Activated CD4-positive, alpha-beta T cell treated with anti-CD3 and anti-CD28 coated beads for 36 hours (primary cell): ENCODE measurements at regions not wholly inside any gene's neighbourhood (a gene's known extent, or its start where the extent isn't known, plus 50 kb on each side); places are given as distances from the start of the nearest gene placed in this dataset.
"Not testable (repeated sequence)": the region's sequence is repeated elsewhere in the genome, so short reads cannot be mapped to it uniquely, and the experiment has no call there.

Source experiments
- ATAC-seq: fragments of 200-7000 bp; cut with Tn5 transposase; one replicate; pipeline ENCODE4 v1.10.0; 2021; ENCODE audit warnings: mild to moderate bottlenecking, moderate library complexity
- CTCF ChIA-PET: fragments of 350-600 bp; sonication (Branson Sonifier 250); formaldehyde crosslinking; loops from one replicate; lab custom pipeline; 2021; ENCODE audit warnings: antibody characterized with exemption; lab: Charles Lee
- POLR2A ChIA-PET: fragments of 350-600 bp; sonication (Branson Sonifier 250); formaldehyde crosslinking; loops from one replicate; lab custom pipeline; 2021; ENCODE audit warnings: antibody characterized with exemption, inconsistent platforms; lab: Charles Lee
- DNase-seq: peaks from one replicate; pipeline ENCODE4 v3.0.0-alpha.2; 2020
- H3K27ac Mint-ChIP-seq: one replicate; pipeline ENCODE4 v1.8.0; 2021; ENCODE audit warnings: mixed read lengths
- H3K27me3 Mint-ChIP-seq: one replicate; pipeline ENCODE4 v1.8.0; 2021; ENCODE audit warnings: mixed read lengths
- H3K36me3 Mint-ChIP-seq: one replicate; pipeline ENCODE4 v1.8.0; 2021; ENCODE audit warnings: low read depth, mixed read lengths
- H3K4me1 Mint-ChIP-seq: one replicate; pipeline ENCODE4 v1.8.0; 2021; ENCODE audit warnings: mixed read lengths
- H3K4me3 Mint-ChIP-seq: one replicate; pipeline ENCODE4 v1.8.0; 2021; ENCODE audit warnings: mild to moderate bottlenecking, moderate library complexity, mixed read lengths
- H3K9me3 Mint-ChIP-seq: one replicate; pipeline ENCODE4 v1.8.0; 2021; ENCODE audit warnings: low read depth, mixed read lengths
- intact Hi-C, 2 experiments: fragments of 100-400 bp; cut with DNase I in 1 of 2; cut with micrococcal nuclease in 1 of 2; formaldehyde crosslinking; loops; one replicate each; pipeline versions ENCODE4 v1.14.2 to v1.15.1; 2022 to 2024; cut with DNase I, micrococcal nuclease

GRCh38 chr11:39674024-39674423, 1785.4 kb downstream of the LRRC4C start:
- intact Hi-C loops = no loop called here
- Mint-ChIP-seq H3K9me3 (peaks cover 14% of the 10 kb centered on the region), H3K4me1 (no peaks in the 10 kb centered on the region), H3K27me3 (no peaks in the 10 kb centered on the region), H3K4me3 (no peak overlapping the region), H3K36me3 (no peaks in the 10 kb centered on the region), H3K27ac (no peak overlapping the region)
- ChIA-PET POLR2A (no interaction called here), CTCF (no interaction called here)
- no peak for DNase-seq
- ATAC-seq = no peak

DNA sequence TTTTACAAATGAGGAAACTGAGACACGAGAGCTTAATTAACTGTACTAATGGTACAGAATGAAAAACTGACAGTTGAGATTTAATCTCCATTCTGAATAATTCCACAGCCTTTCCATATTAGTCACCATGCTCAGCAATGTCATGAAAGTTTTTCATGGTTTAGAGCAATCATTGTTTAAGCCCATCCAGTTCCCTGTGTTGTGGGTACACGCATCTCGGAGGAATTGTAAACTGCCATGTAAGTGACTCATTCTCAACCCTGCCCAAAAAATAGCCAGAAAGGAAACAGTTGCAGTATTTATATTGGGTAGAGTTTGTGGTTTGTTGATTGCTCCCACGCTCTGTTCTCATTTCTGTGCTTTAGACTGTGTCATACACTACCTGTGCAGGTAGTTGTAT, 1790.8 kb downstream of the LRRC4C start:
- Mint-ChIP-seq H3K4me1 (no peaks in the 10 kb centered on the region), H3K4me3 (no peak overlapping the region), H3K27me3 (no peaks in the 10 kb centered on the region), H3K9me3 (peaks cover 17% of the 10 kb centered on the region), H3K36me3 (no peaks in the 10 kb centered on the region), H3K27ac (no peak overlapping the region)
- DNase-seq (no peak), ATAC-seq (no peak)
- intact Hi-C loops = no loop called here
- POLR2A ChIA-PET = no interaction called here
- CTCF ChIA-PET = no interaction called here

- H3K4me3 Mint-ChIP-seq = no peak overlapping the region
- intact Hi-C loops = no loop called here
- DNase-seq (no peak), ATAC-seq (no peak)
- H3K4me1 Mint-ChIP-seq = no peaks in the 10 kb centered on the region
- CTCF ChIA-PET = interaction anchor here (0.6 kb wide), 1 partner anchor 1059 kb away, joined by 3 read pairs; no protein-coding TSS in a partner anchor
- peaks cover 25% of the 10 kb centered on the region for H3K9me3 Mint-ChIP-seq
- POLR2A ChIA-PET = no interaction called here
- no peak overlapping the region for H3K27ac Mint-ChIP-seq
- H3K36me3 Mint-ChIP-seq = no peaks in the 10 kb centered on the region
- no peaks in the 10 kb centered on the region for H3K27me3 Mint-ChIP-seq
These were observed 1795.4 kb downstream of the LRRC4C start for GRCh38 chr11:39664023-39664422.

DNA sequence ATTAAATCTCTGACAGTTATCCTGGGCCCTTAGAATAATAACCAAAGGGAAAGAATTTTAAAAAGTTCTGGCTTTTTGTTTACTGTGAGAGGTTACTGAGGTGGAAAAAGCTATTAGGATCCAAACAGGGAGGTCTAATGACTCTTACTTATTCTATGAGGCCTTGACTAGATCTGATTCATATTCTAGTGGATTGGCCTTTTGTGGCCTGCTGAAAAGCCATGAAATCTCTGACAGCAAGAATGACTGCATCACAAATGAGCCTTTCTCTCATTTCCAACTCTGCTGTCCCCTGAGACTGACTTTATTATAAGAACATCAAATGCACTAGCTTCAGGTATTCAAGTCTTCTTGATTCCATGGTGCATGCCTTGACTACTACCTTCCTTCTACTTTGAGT, 1797.6 kb downstream of the LRRC4C start:
- POLR2A ChIA-PET = no interaction called here

DNA sequence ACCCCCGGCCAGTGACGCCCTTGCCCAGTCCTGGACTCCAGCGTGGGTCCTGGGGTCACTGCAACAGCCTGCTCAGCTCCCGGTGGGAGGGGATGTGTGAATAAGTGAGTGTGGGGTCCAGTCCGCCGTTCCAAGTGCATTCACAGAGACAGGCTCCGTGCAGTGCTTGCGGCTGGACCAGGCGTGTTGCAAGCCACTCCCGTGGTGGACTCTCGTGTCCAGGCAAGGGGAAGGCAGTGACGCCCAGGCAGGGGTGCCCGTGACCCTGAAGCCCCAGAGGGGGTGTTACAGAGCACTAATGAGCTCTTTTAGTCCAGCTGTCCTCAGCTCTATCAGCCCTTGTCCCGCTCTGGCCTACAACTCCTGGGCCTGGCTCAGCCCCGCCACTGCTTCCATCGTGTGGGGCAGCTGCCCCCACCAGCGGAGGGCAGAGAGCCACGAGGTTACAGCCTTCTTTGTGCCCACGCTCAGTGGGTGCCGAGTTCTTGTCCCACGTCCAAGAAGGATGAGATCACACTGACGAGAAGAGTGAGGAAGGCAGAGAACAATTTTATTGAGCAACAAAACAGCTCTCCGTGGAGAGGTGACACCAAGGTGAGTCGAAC, 1807.5 kb downstream of the LRRC4C start:
- DNase-seq = no peak
- no peak overlapping the region for H3K4me3 Mint-ChIP-seq
- H3K27me3 Mint-ChIP-seq = no peaks in the 10 kb centered on the region
- ChIA-PET POLR2A (no interaction called here), CTCF (no interaction called here)
- ATAC-seq = no peak
- H3K36me3 Mint-ChIP-seq = no peaks in the 10 kb centered on the region
- intact Hi-C loops = no loop called here
- peaks cover 9% of the 10 kb centered on the region for H3K9me3 Mint-ChIP-seq
- no peaks in the 10 kb centered on the region for H3K4me1 Mint-ChIP-seq
- no peak overlapping the region for H3K27ac Mint-ChIP-seq

More for the DNA sequence above, 1797.6 kb downstream of the LRRC4C start:
- Mint-ChIP-seq H3K27ac (no peak overlapping the region), H3K4me3 (no peak overlapping the region), H3K9me3 (peaks cover 20% of the 10 kb centered on the region), H3K27me3 (no peaks in the 10 kb centered on the region), H3K36me3 (no peaks in the 10 kb centered on the region), H3K4me1 (no peaks in the 10 kb centered on the region)
- CTCF ChIA-PET = no interaction called here
- ATAC-seq = no peak
- DNase-seq = no peak
- intact Hi-C loops = no loop called here

GRCh38 chr11:39641751-39642150, 1817.7 kb downstream of the LRRC4C start:
- no peaks in the 10 kb centered on the region for H3K4me1 Mint-ChIP-seq
- no peak for DNase-seq
- H3K27me3 Mint-ChIP-seq = no peaks in the 10 kb centered on the region
- ATAC-seq = no peak
- no peak overlapping the region for H3K4me3 Mint-ChIP-seq
- H3K27ac Mint-ChIP-seq = no peak overlapping the region
- ChIA-PET POLR2A (no interaction called here), CTCF (no interaction called here)
- intact Hi-C loops = no loop called here
- H3K9me3 Mint-ChIP-seq = peaks cover 21% of the 10 kb centered on the region
- H3K36me3 Mint-ChIP-seq = no peaks in the 10 kb centered on the region

DNA sequence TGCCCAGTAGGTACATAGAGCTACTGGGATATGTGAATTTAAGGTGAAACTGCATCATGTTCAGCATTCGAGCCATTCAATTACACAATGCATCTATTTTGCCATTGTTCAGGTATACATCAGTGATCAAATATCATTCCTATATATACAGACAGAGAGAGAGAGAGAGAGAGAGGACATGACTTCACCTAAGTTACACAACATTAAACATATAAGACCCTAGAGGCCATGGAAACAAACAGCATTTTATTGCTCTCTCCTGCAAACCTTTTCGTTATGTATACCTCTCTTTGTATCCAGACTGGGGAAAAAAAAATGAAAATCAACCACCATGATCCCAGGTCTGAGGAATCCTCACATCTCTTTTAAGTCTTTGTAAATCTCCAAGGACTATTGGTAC, 1829.1 kb downstream of the LRRC4C start:
- Mint-ChIP-seq H3K27me3 (no peaks in the 10 kb centered on the region), H3K4me1 (no peaks in the 10 kb centered on the region), H3K27ac (no peak overlapping the region), H3K9me3 (peaks cover 12% of the 10 kb centered on the region), H3K36me3 (no peaks in the 10 kb centered on the region), H3K4me3 (no peak overlapping the region)
- intact Hi-C loops = no loop called here
- POLR2A ChIA-PET = no interaction called here
- CTCF ChIA-PET = no interaction called here
- no peak for DNase-seq
- no peak for ATAC-seq

- DNase-seq (no peak), ATAC-seq (no peak)
- Mint-ChIP-seq H3K27me3 (no peaks in the 10 kb centered on the region), H3K27ac (no peak overlapping the region), H3K4me3 (no peak overlapping the region), H3K9me3 (peaks cover 9% of the 10 kb centered on the region), H3K4me1 (no peaks in the 10 kb centered on the region), H3K36me3 (no peaks in the 10 kb centered on the region)
- ChIA-PET POLR2A (no interaction called here), CTCF (no interaction called here)
- intact Hi-C loops = no loop called here
These were observed 1831.1 kb downstream of the LRRC4C start for GRCh38 chr11:39628311-39628710.

GRCh38 chr11:39620309-39620708, 1839.1 kb downstream of the LRRC4C start:
- H3K4me3 Mint-ChIP-seq, CTCF ChIA-PET, intact Hi-C loops, POLR2A ChIA-PET, DNase-seq, ATAC-seq, H3K36me3 Mint-ChIP-seq, H3K27me3 Mint-ChIP-seq, H3K9me3 Mint-ChIP-seq, H3K27ac Mint-ChIP-seq, H3K4me1 Mint-ChIP-seq: not testable (repeated sequence)

- ChIA-PET POLR2A (no interaction called here), CTCF (no interaction called here)
- no peaks in the 10 kb centered on the region for H3K27me3 Mint-ChIP-seq
- H3K4me1 Mint-ChIP-seq = no peaks in the 10 kb centered on the region
- H3K4me3 Mint-ChIP-seq = no peak overlapping the region
- no peak overlapping the region for H3K27ac Mint-ChIP-seq
- no peaks in the 10 kb centered on the region for H3K36me3 Mint-ChIP-seq
- H3K9me3 Mint-ChIP-seq = peaks cover 9% of the 10 kb centered on the region
- DNase-seq = no peak
- ATAC-seq = no peak
- intact Hi-C loops = no loop called here
These were observed 1841.5 kb downstream of the LRRC4C start for GRCh38 chr11:39617971-39618370.

- Mint-ChIP-seq H3K4me1 (no peaks in the 10 kb centered on the region), H3K27me3 (no peaks in the 10 kb centered on the region), H3K36me3 (no peaks in the 10 kb centered on the region), H3K9me3 (peaks cover 6% of the 10 kb centered on the region), H3K4me3 (no peak overlapping the region), H3K27ac (no peak overlapping the region)
- intact Hi-C loops = no loop called here
- DNase-seq (no peak), ATAC-seq (no peak)
- CTCF ChIA-PET = no interaction called here
- POLR2A ChIA-PET = no interaction called here
These were observed 1870.1 kb downstream of the LRRC4C start for GRCh38 chr11:39589391-39589790.

GRCh38 chr11:39586036-39586435, 1873.4 kb downstream of the LRRC4C start:
- no peaks in the 10 kb centered on the region for H3K36me3 Mint-ChIP-seq
- no peak overlapping the region for H3K27ac Mint-ChIP-seq
- no peaks in the 10 kb centered on the region for H3K4me1 Mint-ChIP-seq
- no peak for ATAC-seq
- peaks cover 5% of the 10 kb centered on the region for H3K9me3 Mint-ChIP-seq
- no peak overlapping the region for H3K4me3 Mint-ChIP-seq
- H3K27me3 Mint-ChIP-seq = no peaks in the 10 kb centered on the region
- intact Hi-C loops = no loop called here
- DNase-seq = no peak
- ChIA-PET POLR2A (no interaction called here), CTCF (no interaction called here)
